Spleen (tissue), 11 donors: ENCODE measurements at regions not wholly inside any gene's neighbourhood (a gene's known extent, or its start where the extent isn't known, plus 50 kb on each side); places are given as distances from the start of the nearest gene placed in this dataset.
"Not testable (repeated sequence)": the region's sequence is repeated elsewhere in the genome, so short reads cannot be mapped to it uniquely, and the experiment has no call there.

Experiments
- DNase-seq: peaks from one replicate; pipeline ENCODE4 v3.0.0-alpha.2; 2020
- H3K27ac ChIP-seq, 8 donors: fragments of 200-600 bp; sonication (generic) in 7 of 8; 1 replicate in 4 of 8; 2 replicates in 4 of 8; pipeline versions ENCODE4 v1.5.0 to v1.8.0; 2016 to 2021; ENCODE audit warnings: inconsistent platforms in 4 of 8, mild to moderate bottlenecking in 4 of 8, moderate library complexity in 1 of 8
- H3K27me3 ChIP-seq, 7 donors: fragments of 200-600 bp; sonication (generic) in 6 of 7; replicated peaks in 1 of 7; 1 replicate in 4 of 7; 2 replicates in 3 of 7; pipeline versions ENCODE4 v1.5.0 to v1.8.0; 2016 to 2021; ENCODE audit warnings: inconsistent platforms in 3 of 7, mild to moderate bottlenecking in 1 of 7
- H3K36me3 ChIP-seq, 6 donors: fragments of 200-600 bp; sonication (generic) in 5 of 6; 1 replicate in 4 of 6; 2 replicates in 2 of 6; pipeline versions ENCODE4 v1.5.0 to v1.8.0; 2016 to 2021; ENCODE audit warnings: inconsistent platforms in 2 of 6
- H3K4me1 ChIP-seq, 6 donors: fragments of 200-600 bp; sonication (generic) in 5 of 6; 1 replicate in 3 of 6; 2 replicates in 3 of 6; pipeline versions ENCODE4 v1.5.0 to v1.8.0; 2016 to 2021; ENCODE audit warnings: inconsistent platforms in 3 of 6
- H3K4me3 ChIP-seq, 8 donors: fragments of 200-600 bp; sonication (generic) in 7 of 8; 1 replicate in 4 of 8; 2 replicates in 4 of 8; pipeline versions ENCODE4 v1.5.0 to v1.8.0; 2016 to 2021; ENCODE audit warnings: inconsistent platforms in 4 of 8, mild to moderate bottlenecking in 4 of 8, moderate library complexity in 2 of 8
- H3K9me3 ChIP-seq, 8 donors: fragments of 200-600 bp; sonication (generic) in 7 of 8; 1 replicate in 4 of 8; 2 replicates in 4 of 8; pipeline versions ENCODE4 v1.5.0 to v1.8.0; 2016 to 2021; ENCODE audit warnings: inconsistent platforms in 4 of 8
- POLR2A ChIP-seq, 3 donors: fragments of 450-650 bp; IDR thresholded peaks; one replicate each; pipeline ENCODE4 v1.5.1; 2017; ENCODE audit warnings: antibody characterized with exemption in 3 of 3, mild to moderate bottlenecking in 1 of 3
- POLR2AphosphoS5 ChIP-seq, 3 donors: sonication (generic); formaldehyde crosslinking; IDR thresholded peaks; one replicate each; pipeline ENCODE4 v1.5.1; 2017; ENCODE audit warnings: antibody characterized with exemption in 3 of 3
- WGBS, 5 donors: extraction: QIAGEN DNeasy Blood & Tissue Kit in 3 of 5; methylation state at CpG; one replicate each; pipeline versions ENCODE4 v1.1.5 to v1.1.7; 2013 to 2018; 5-methylcytosine and 5-hydroxymethylcytosine counted together
- intact Hi-C: fragments of 100-400 bp; cut with DNase I; formaldehyde crosslinking; loops from one replicate; pipeline ENCODE4 v1.15.0; 2023; ENCODE audit warnings: low total_unique reads
- TF ChIP-seq, protein P1 (sequence below), 11 experiments: fragments of 200-600 bp in 7 of 11; fragments of 450-650 bp in 4 of 11; sonication (generic) in 4 of 11; IDR thresholded peaks in 8 of 11; conservative IDR thresholded peaks in 3 of 11; 1 replicate in 7 of 11; 2 replicates in 4 of 11; pipeline versions ENCODE4 v1.4.0 to v1.8.0; 2016 to 2021; ENCODE audit warnings: antibody characterized with exemption in 11 of 11, inconsistent platforms in 4 of 11, mild to moderate bottlenecking in 1 of 11
- donor health status: healthy with polysubstance abuse.
- donor health status: DM: no; HTN: no; CAD: no; lungs with moderate emphysema.
- donor health status: DM: no; HTN: no; CAD: no.
- donor health status: Bipolar disorder and iron deficiency.
- donor health status: healthy.
- donor health status: DM: no; HTN: no; CAD: no.
- donor health status: DM: yes; HTN: yes; CAD: no.

DNA sequence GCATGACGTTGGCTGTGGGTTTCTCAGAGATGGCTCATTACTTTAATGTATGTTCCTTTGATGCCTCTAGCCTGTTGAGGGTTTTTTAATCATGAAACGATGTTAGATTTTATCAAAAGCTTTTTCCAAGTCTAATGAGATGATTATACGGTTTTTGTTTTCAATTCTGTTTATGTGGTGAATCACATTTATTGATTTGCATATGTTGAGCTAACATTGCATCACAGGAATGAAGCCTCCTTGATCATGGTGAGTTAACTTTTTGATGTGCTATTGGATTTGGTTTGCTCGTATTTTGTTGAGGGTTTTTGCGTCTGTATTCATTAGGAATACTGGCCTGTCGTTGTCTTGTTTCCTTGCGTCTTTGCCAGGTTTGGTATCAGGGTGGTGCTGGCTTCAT lies 52.3 kb upstream of the PTPN12 start:
- H3K9me3 ChIP-seq: no peaks in the 10 kb centered on the region
- 82 to 88% (median 87%) methylated on average over 7 of the region's 7 CpGs for WGBS, 5 donors
- H3K27ac ChIP-seq: no peak overlapping the region
- intact Hi-C loops: no loop called here
- no peak for DNase-seq
- H3K4me1 ChIP-seq: peaks cover 0 to 14% (median 0%) of the 10 kb centered on the region in 6 donors
- H3K27me3 ChIP-seq: no peaks in the 10 kb centered on the region
- no peak for TF ChIP-seq POLR2A (IDR thresholded peaks at IDR 0.05)
- TF ChIP-seq POLR2AphosphoS5 (IDR thresholded peaks at IDR 0.05): no peak
- TF ChIP-seq, protein P1, sequence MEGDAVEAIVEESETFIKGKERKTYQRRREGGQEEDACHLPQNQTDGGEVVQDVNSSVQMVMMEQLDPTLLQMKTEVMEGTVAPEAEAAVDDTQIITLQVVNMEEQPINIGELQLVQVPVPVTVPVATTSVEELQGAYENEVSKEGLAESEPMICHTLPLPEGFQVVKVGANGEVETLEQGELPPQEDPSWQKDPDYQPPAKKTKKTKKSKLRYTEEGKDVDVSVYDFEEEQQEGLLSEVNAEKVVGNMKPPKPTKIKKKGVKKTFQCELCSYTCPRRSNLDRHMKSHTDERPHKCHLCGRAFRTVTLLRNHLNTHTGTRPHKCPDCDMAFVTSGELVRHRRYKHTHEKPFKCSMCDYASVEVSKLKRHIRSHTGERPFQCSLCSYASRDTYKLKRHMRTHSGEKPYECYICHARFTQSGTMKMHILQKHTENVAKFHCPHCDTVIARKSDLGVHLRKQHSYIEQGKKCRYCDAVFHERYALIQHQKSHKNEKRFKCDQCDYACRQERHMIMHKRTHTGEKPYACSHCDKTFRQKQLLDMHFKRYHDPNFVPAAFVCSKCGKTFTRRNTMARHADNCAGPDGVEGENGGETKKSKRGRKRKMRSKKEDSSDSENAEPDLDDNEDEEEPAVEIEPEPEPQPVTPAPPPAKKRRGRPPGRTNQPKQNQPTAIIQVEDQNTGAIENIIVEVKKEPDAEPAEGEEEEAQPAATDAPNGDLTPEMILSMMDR (IDR thresholded peaks at IDR 0.05 in 8 of 11, conservative IDR thresholded peaks at IDR 0.05 in 3 of 11): no peak
- no peaks in the 10 kb centered on the region for H3K36me3 ChIP-seq
- no peak overlapping the region for H3K4me3 ChIP-seq

DNA sequence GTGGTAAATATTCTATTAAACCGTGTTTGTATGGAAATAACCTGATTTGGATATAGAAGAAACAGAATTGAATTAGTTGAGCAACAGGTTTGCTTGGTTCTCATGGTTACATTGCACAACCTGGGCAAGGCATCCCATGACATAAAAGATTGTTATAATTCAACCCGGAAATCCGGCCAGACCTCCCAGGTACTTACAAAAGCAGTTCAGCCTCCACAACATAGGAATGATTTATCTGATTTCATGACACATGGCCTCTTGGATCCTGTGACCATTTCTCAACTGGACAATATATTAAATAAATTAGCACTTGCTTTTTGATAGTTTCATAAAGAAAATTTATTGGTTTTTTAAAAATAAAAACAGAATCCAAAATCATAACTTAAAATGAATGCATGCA lies 55.1 kb upstream of the PTPN12 start:
- Histone ChIP-seq H3K4me1 (peaks cover 0 to 18% (median 0%) of the 10 kb centered on the region in 6 donors), H3K27ac (peak overlapping the region in 3 of 8 donors; percentile 6 to 68 (median 32)), H3K9me3 (no peaks in the 10 kb centered on the region), H3K36me3 (no peaks in the 10 kb centered on the region), H3K4me3 (no peak overlapping the region), H3K27me3 (no peaks in the 10 kb centered on the region)
- intact Hi-C loops: no loop called here
- TF ChIP-seq POLR2AphosphoS5 (IDR thresholded peaks at IDR 0.05) (no peak), POLR2A (IDR thresholded peaks at IDR 0.05) (no peak)
- TF ChIP-seq, protein P1 (IDR thresholded peaks at IDR 0.05 in 8 of 11, conservative IDR thresholded peaks at IDR 0.05 in 3 of 11): no peak
- DNase-seq: no peak
- WGBS, 5 donors: 40 to 69% (median 63%) methylated on average over 3 of the region's 3 CpGs

DNA sequence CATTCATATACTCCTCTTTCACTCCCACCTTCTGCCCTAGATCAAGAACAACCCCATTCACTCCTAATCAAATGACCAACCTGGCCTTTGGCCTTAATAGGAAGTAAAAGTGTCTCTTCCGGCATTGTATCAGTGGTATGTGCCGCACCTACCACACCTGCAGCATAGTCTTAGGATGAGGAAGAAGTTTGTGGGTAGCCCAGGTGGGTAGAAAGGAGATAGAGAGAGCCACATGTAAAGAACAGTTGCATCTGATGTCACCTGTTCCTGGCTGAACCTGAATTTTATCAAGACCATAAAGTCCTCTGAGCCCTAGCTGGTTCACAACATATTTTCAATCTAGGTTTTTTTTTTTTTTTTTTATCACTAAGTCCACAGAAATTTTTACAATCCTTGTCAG lies 55.5 kb upstream of the PTPN12 start:
- Histone ChIP-seq H3K36me3 (no peaks in the 10 kb centered on the region), H3K27ac (peak overlapping the region in 4 of 8 donors; percentile 6 to 68 (median 27)), H3K4me3 (no peak overlapping the region), H3K9me3 (no peaks in the 10 kb centered on the region), H3K27me3 (no peaks in the 10 kb centered on the region), H3K4me1 (peaks cover 0 to 18% (median 0%) of the 10 kb centered on the region in 6 donors)
- WGBS, 5 donors: 48 to 67% (median 60%) methylated on average over 2 of the region's 2 CpGs
- no peak for DNase-seq
- intact Hi-C loops: no loop called here
- TF ChIP-seq POLR2A (IDR thresholded peaks at IDR 0.05): no peak
- TF ChIP-seq, protein P1 (IDR thresholded peaks at IDR 0.05 in 8 of 11, conservative IDR thresholded peaks at IDR 0.05 in 3 of 11): no peak
- no peak for TF ChIP-seq POLR2AphosphoS5 (IDR thresholded peaks at IDR 0.05)

DNA sequence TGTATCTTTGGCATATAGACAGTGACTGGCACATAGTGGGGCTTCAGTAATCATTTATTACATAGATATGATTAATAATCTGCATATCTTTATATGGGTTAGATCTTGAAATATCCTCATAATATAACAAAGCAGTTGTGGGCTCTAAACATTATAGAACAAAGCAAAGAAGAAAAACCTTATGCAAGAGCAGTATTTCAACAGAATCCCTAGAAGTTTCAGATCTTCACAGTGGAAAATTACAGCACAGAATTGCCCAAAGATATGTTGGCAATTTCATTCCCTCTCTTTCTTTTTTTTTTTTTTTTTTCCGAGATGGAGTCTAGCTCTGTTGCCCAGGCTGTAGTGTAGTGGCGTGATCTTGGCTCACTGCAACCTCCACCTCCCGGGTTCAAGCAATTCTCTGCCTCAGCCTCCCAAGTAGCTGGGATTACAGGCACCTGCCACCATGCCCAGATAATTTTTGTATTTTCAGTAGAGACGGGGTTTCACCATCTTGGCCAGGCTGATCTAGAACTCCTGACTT lies 56.9 kb upstream of the PTPN12 start:
- 70 to 94% (median 81%) methylated on average over 4 of the region's 4 CpGs for WGBS, 5 donors
- H3K9me3 ChIP-seq, H3K27me3 ChIP-seq, H3K4me3 ChIP-seq, H3K36me3 ChIP-seq, DNase-seq, intact Hi-C loops: not testable (repeated sequence)
- peaks cover 0 to 27% (median 5%) of the 10 kb centered on the region in 6 donors for H3K4me1 ChIP-seq
- H3K27ac ChIP-seq: peak overlapping the region in 1 of 8 donors; percentile 45
